ENCODE measurements at regions not wholly inside any gene's neighbourhood (a gene's known extent, or its start where the extent isn't known, plus 50 kb on each side); places are given as distances from the start of the nearest gene placed in this dataset.

DNA sequence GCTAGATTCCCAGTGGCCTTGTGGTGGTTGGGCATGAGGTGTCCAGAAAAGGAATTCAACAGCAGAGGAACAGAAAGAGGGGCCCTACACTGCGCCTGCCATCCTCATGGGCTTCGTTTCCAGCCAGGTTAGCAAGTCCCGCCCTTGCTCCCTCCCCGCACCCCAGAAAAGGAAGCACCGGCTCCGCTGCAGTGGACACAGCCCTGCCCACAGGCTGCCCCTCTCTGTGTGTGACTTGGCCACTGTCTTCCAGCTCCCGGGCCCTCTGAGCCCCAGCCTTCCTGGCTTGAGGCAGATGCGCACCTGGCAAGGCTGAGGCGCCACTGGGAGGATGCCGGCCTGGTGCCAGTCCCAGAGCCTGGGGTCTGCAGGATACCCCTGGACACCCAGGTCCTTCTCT lies 305.0 kb upstream of the IRX4 start:
- no peaks in the 10 kb centered on the region for H3K36me3 ChIP-seq (ENCODE audit: insufficient read depth, low read length)
- H3K27me3 Mint-ChIP-seq (ENCODE audit: low read depth, unreplicated experiment): peaks cover 14% of the 10 kb centered on the region
- H3K27ac ChIP-seq (ENCODE audit: low read depth, low read length): no peak overlapping the region
- DNase-seq (ENCODE audit: low read depth) (no peak), FAIRE-seq (no peak)
- H3K9me3 Mint-ChIP-seq (ENCODE audit: unreplicated experiment): no peaks in the 10 kb centered on the region
- H3K79me2 ChIP-seq (ENCODE audit: insufficient read depth, low read length): no peaks in the 10 kb centered on the region
- TF ChIP-seq, protein P1, sequence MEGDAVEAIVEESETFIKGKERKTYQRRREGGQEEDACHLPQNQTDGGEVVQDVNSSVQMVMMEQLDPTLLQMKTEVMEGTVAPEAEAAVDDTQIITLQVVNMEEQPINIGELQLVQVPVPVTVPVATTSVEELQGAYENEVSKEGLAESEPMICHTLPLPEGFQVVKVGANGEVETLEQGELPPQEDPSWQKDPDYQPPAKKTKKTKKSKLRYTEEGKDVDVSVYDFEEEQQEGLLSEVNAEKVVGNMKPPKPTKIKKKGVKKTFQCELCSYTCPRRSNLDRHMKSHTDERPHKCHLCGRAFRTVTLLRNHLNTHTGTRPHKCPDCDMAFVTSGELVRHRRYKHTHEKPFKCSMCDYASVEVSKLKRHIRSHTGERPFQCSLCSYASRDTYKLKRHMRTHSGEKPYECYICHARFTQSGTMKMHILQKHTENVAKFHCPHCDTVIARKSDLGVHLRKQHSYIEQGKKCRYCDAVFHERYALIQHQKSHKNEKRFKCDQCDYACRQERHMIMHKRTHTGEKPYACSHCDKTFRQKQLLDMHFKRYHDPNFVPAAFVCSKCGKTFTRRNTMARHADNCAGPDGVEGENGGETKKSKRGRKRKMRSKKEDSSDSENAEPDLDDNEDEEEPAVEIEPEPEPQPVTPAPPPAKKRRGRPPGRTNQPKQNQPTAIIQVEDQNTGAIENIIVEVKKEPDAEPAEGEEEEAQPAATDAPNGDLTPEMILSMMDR (IDR thresholded peaks at IDR 0.05; ENCODE audit: insufficient read depth, low read depth, low read length): no peak
- no peak for TF ChIP-seq EZH2 (IDR thresholded peaks at IDR 0.05; ENCODE audit: insufficient read depth, low read length)
- H3K4me3 ChIP-seq (ENCODE audit: insufficient read depth, low read depth, low read length): no peak overlapping the region
- no peaks in the 10 kb centered on the region for H3K4me1 ChIP-seq (ENCODE audit: insufficient read depth, low read length)
- no peaks in the 10 kb centered on the region for H3K27me3 ChIP-seq (ENCODE audit: insufficient read depth, low read length)
- no peak overlapping the region for H3K4me2 ChIP-seq (ENCODE audit: low read length)
- H4K20me1 ChIP-seq (ENCODE audit: insufficient read depth, low read length): no peaks in the 10 kb centered on the region
- no peak overlapping the region for H3K27ac Mint-ChIP-seq (ENCODE audit: unreplicated experiment)
- no peaks in the 10 kb centered on the region for H3K4me1 Mint-ChIP-seq (ENCODE audit: low read depth, unreplicated experiment)
- no peak overlapping the region for H3K4me3 Mint-ChIP-seq (ENCODE audit: unreplicated experiment)
- no peak overlapping the region for H2AFZ ChIP-seq (ENCODE audit: low read depth, low read length)
- H3K36me3 Mint-ChIP-seq (ENCODE audit: low read depth, unreplicated experiment): no peaks in the 10 kb centered on the region
- H3K9me3 ChIP-seq (ENCODE audit: insufficient read depth, low read depth, low read length): no peaks in the 10 kb centered on the region
- no peak overlapping the region for H3K9ac ChIP-seq (ENCODE audit: low read length)

GRCh38 chr5:2187156-2187555 lies 304.4 kb upstream of the IRX4 start:
- TF ChIP-seq EZH2 (IDR thresholded peaks at IDR 0.05; ENCODE audit: insufficient read depth, low read length): no peak
- TF ChIP-seq, protein P1 (IDR thresholded peaks at IDR 0.05; ENCODE audit: insufficient read depth, low read depth, low read length): no peak
- peaks cover 12% of the 10 kb centered on the region for H3K27me3 Mint-ChIP-seq (ENCODE audit: low read depth, unreplicated experiment)

GRCh38 chr5:2186472-2187015 lies 303.8 kb upstream of the IRX4 start:
- no peak overlapping the region for H3K4me3 Mint-ChIP-seq (ENCODE audit: unreplicated experiment)
- Histone ChIP-seq H3K36me3 (ENCODE audit: insufficient read depth, low read length) (no peaks in the 10 kb centered on the region), H3K27me3 (ENCODE audit: insufficient read depth, low read length) (no peaks in the 10 kb centered on the region), H4K20me1 (ENCODE audit: insufficient read depth, low read length) (no peaks in the 10 kb centered on the region), H3K9ac (ENCODE audit: low read length) (no peak overlapping the region), H3K27ac (ENCODE audit: low read depth, low read length) (no peak overlapping the region), H3K79me2 (ENCODE audit: insufficient read depth, low read length) (no peaks in the 10 kb centered on the region), H3K4me2 (ENCODE audit: low read length) (no peak overlapping the region), H3K4me1 (ENCODE audit: insufficient read depth, low read length) (no peaks in the 10 kb centered on the region), H2AFZ (ENCODE audit: low read depth, low read length) (no peak overlapping the region), H3K4me3 (ENCODE audit: insufficient read depth, low read depth, low read length) (no peak overlapping the region), H3K9me3 (ENCODE audit: insufficient read depth, low read depth, low read length) (peaks cover 4% of the 10 kb centered on the region)
- TF ChIP-seq EZH2 (IDR thresholded peaks at IDR 0.05; ENCODE audit: insufficient read depth, low read length): no peak
- TF ChIP-seq, protein P1 (IDR thresholded peaks at IDR 0.05; ENCODE audit: insufficient read depth, low read depth, low read length): no peak
- no peak for FAIRE-seq
- no peak for DNase-seq (ENCODE audit: low read depth)
- no peaks in the 10 kb centered on the region for H3K4me1 Mint-ChIP-seq (ENCODE audit: low read depth, unreplicated experiment)
- H3K36me3 Mint-ChIP-seq (ENCODE audit: low read depth, unreplicated experiment): no peaks in the 10 kb centered on the region
- H3K9me3 Mint-ChIP-seq (ENCODE audit: unreplicated experiment): no peaks in the 10 kb centered on the region
- H3K27ac Mint-ChIP-seq (ENCODE audit: unreplicated experiment): no peak overlapping the region
- peaks cover 11% of the 10 kb centered on the region for H3K27me3 Mint-ChIP-seq (ENCODE audit: low read depth, unreplicated experiment)

More at GRCh38 chr5:2187156-2187555, 304.4 kb upstream of the IRX4 start:
- Histone ChIP-seq H2AFZ (ENCODE audit: low read depth, low read length) (no peak overlapping the region), H3K27me3 (ENCODE audit: insufficient read depth, low read length) (no peaks in the 10 kb centered on the region), H4K20me1 (ENCODE audit: insufficient read depth, low read length) (no peaks in the 10 kb centered on the region), H3K9ac (ENCODE audit: low read length) (no peak overlapping the region), H3K4me2 (ENCODE audit: low read length) (no peak overlapping the region), H3K36me3 (ENCODE audit: insufficient read depth, low read length) (no peaks in the 10 kb centered on the region), H3K9me3 (ENCODE audit: insufficient read depth, low read depth, low read length) (no peaks in the 10 kb centered on the region), H3K4me3 (ENCODE audit: insufficient read depth, low read depth, low read length) (no peak overlapping the region), H3K27ac (ENCODE audit: low read depth, low read length) (no peak overlapping the region), H3K4me1 (ENCODE audit: insufficient read depth, low read length) (no peaks in the 10 kb centered on the region), H3K79me2 (ENCODE audit: insufficient read depth, low read length) (no peaks in the 10 kb centered on the region)
- Mint-ChIP-seq H3K4me1 (ENCODE audit: low read depth, unreplicated experiment) (no peaks in the 10 kb centered on the region), H3K36me3 (ENCODE audit: low read depth, unreplicated experiment) (no peaks in the 10 kb centered on the region), H3K4me3 (ENCODE audit: unreplicated experiment) (no peak overlapping the region), H3K9me3 (ENCODE audit: unreplicated experiment) (no peaks in the 10 kb centered on the region), H3K27ac (ENCODE audit: unreplicated experiment) (no peak overlapping the region)
- no peak for FAIRE-seq
- no peak for DNase-seq (ENCODE audit: low read depth)

Measured in astrocyte (in vitro differentiated cells and primary cell).